ENCODE measurements at regions not wholly inside any gene's neighbourhood (a gene's known extent, or its start where the extent isn't known, plus 50 kb on each side); places are given as distances from the start of the nearest gene placed in this dataset.

- no peaks in the 10 kb centered on the region for H3F3A ChIP-seq (ENCODE audit: low read depth)
- no peaks in the 10 kb centered on the region for H3K79me2 ChIP-seq (ENCODE audit: low read depth)
- no peaks in the 10 kb centered on the region for H3K4me1 ChIP-seq
- H3K27me3 ChIP-seq: no peaks in the 10 kb centered on the region
- DNase-seq (ENCODE audit: low spot score): no peak
- no peak overlapping the region for H3K4me2 ChIP-seq
- H3K9me3 ChIP-seq (ENCODE audit: low read depth): no peaks in the 10 kb centered on the region
- no peak overlapping the region for H3K27ac ChIP-seq
- H2AFZ ChIP-seq (replicated peaks): no peak overlapping the region
- no peak overlapping the region for H3K27ac Mint-ChIP-seq
- no peaks in the 10 kb centered on the region for H3K36me3 ChIP-seq
- no peak overlapping the region for H3K9ac ChIP-seq
- peaks cover 3% of the 10 kb centered on the region for H3K27me3 Mint-ChIP-seq (ENCODE audit: insufficient read depth, low read depth)
- no peak overlapping the region for H3K4me3 Mint-ChIP-seq
- peaks cover 3% of the 10 kb centered on the region for H3K36me3 Mint-ChIP-seq
- peaks cover 6% of the 10 kb centered on the region for H3K9me3 Mint-ChIP-seq
- H3K4me3 ChIP-seq: no peak overlapping the region
- H4K20me1 ChIP-seq (ENCODE audit: low read depth): no peaks in the 10 kb centered on the region
- TF ChIP-seq EZH2 (IDR thresholded peaks at IDR 0.05) (no peak), EZH2phosphoT487 (IDR thresholded peaks at IDR 0.05) (no peak), CTCF (IDR thresholded peaks at IDR 0.05) (no peak)
- H3K4me1 Mint-ChIP-seq: no peaks in the 10 kb centered on the region
Observed at GRCh38 chr1:56339786-56340465, 239.4 kb downstream of the PLPP3 start.

- Mint-ChIP-seq H3K4me3 (no peak overlapping the region), H3K9me3 (peaks cover under 1% of the 10 kb centered on the region), H3K27ac (no peak overlapping the region), H3K27me3 (ENCODE audit: insufficient read depth, low read depth) (peaks cover 3% of the 10 kb centered on the region), H3K36me3 (peaks cover 3% of the 10 kb centered on the region), H3K4me1 (no peaks in the 10 kb centered on the region)
- H3K27me3 ChIP-seq: no peaks in the 10 kb centered on the region
- no peaks in the 10 kb centered on the region for H3F3A ChIP-seq (ENCODE audit: low read depth)
- H3K9me3 ChIP-seq (ENCODE audit: low read depth): no peaks in the 10 kb centered on the region
- H3K4me2 ChIP-seq: no peak overlapping the region
- no peak overlapping the region for H3K9ac ChIP-seq
- H3K4me1 ChIP-seq: no peaks in the 10 kb centered on the region
- H4K20me1 ChIP-seq (ENCODE audit: low read depth): no peaks in the 10 kb centered on the region
- DNase-seq (ENCODE audit: low spot score): no peak
- no peak overlapping the region for H2AFZ ChIP-seq (replicated peaks)
- H3K4me3 ChIP-seq: no peak overlapping the region
- H3K36me3 ChIP-seq: no peaks in the 10 kb centered on the region
- TF ChIP-seq CTCF (IDR thresholded peaks at IDR 0.05) (no peak), EZH2phosphoT487 (IDR thresholded peaks at IDR 0.05) (no peak), EZH2 (IDR thresholded peaks at IDR 0.05) (no peak)
- no peak overlapping the region for H3K27ac ChIP-seq
- H3K79me2 ChIP-seq (ENCODE audit: low read depth): no peaks in the 10 kb centered on the region
Observed at GRCh38 chr1:56339093-56339492, 240.3 kb downstream of the PLPP3 start.

- Histone ChIP-seq H3K27me3 (no peaks in the 10 kb centered on the region), H3K9ac (no peak overlapping the region), H3K9me3 (ENCODE audit: low read depth) (no peaks in the 10 kb centered on the region), H3K27ac (no peak overlapping the region), H3K36me3 (no peaks in the 10 kb centered on the region), H3K4me2 (no peak overlapping the region), H3K4me1 (peaks cover 3% of the 10 kb centered on the region), H3K79me2 (ENCODE audit: low read depth) (no peaks in the 10 kb centered on the region), H2AFZ (replicated peaks) (no peak overlapping the region), H4K20me1 (ENCODE audit: low read depth) (no peaks in the 10 kb centered on the region), H3F3A (ENCODE audit: low read depth) (no peaks in the 10 kb centered on the region), H3K4me3 (no peak overlapping the region)
- no peak for TF ChIP-seq EZH2 (IDR thresholded peaks at IDR 0.05)
- TF ChIP-seq CTCF (IDR thresholded peaks at IDR 0.05): no peak
- TF ChIP-seq EZH2phosphoT487 (IDR thresholded peaks at IDR 0.05): no peak
- Mint-ChIP-seq H3K4me3 (no peak overlapping the region), H3K27me3 (ENCODE audit: insufficient read depth, low read depth) (peaks cover 3% of the 10 kb centered on the region), H3K36me3 (peaks cover 3% of the 10 kb centered on the region), H3K27ac (no peak overlapping the region), H3K9me3 (no peaks in the 10 kb centered on the region), H3K4me1 (peaks cover 3% of the 10 kb centered on the region)
- no peak for DNase-seq (ENCODE audit: low spot score)
Observed at GRCh38 chr1:56336982-56337381, 242.4 kb downstream of the PLPP3 start.

Data from neural progenitor cell (in vitro differentiated cells).